GM23338 (cell line): ENCODE measurements at regions not wholly inside any gene's neighbourhood (a gene's known extent, or its start where the extent isn't known, plus 50 kb on each side); places are given as distances from the start of the nearest gene placed in this dataset.

Experiments
- ATAC-seq: fragments of 200-7000 bp; cut with Tn5 transposase; 3 replicates; pipeline ENCODE4 v1.9.1; 2020
- DNase-seq: peaks from one replicate; pipeline ENCODE4 v3.0.0-alpha.2; 2015; ENCODE audit warnings: low spot score
- H2AFZ ChIP-seq: fragments of 200-600 bp; sonication (generic); 2 replicates; pipeline ENCODE4 v1.8.0; 2016; ENCODE audit warnings: antibody characterized with exemption, mild to moderate bottlenecking, moderate library complexity
- H3F3A ChIP-seq: fragments of 200-600 bp; sonication (generic); replicated peaks from 2 replicates; pipeline ENCODE4 v1.8.0; 2017; ENCODE audit warnings: antibody characterized with exemption, mixed run types, low read depth
- H3K27ac ChIP-seq: fragments of 200-600 bp; sonication (generic); 2 replicates; pipeline ENCODE4 v1.6.1; 2016; ENCODE audit warnings: low read depth
- H3K27me3 ChIP-seq: fragments of 200-600 bp; sonication (generic); 2 replicates; pipeline ENCODE4 v1.8.0; 2016; ENCODE audit warnings: mild to moderate bottlenecking, mixed run types, moderate library complexity; ENCODE audit not compliant: insufficient read depth
- H3K36me3 ChIP-seq: fragments of 200-600 bp; sonication (generic); 2 replicates; pipeline ENCODE4 v1.8.0; 2016; ENCODE audit warnings: mild to moderate bottlenecking; ENCODE audit not compliant: insufficient read depth
- H3K4me1 ChIP-seq: fragments of 200-600 bp; sonication (generic); 2 replicates; pipeline ENCODE4 v1.8.0; 2016; ENCODE audit warnings: mild to moderate bottlenecking, moderate library complexity; ENCODE audit not compliant: insufficient read depth
- H3K4me2 ChIP-seq: fragments of 200-600 bp; sonication (generic); 2 replicates; pipeline ENCODE4 v1.7.1; 2017; ENCODE audit warnings: mixed run types
- H3K4me3 ChIP-seq: fragments of 200-600 bp; sonication (generic); 2 replicates; pipeline ENCODE4 v1.6.1; 2016; ENCODE audit warnings: mixed run types
- H3K79me2 ChIP-seq: fragments of 200-600 bp; sonication (generic); replicated peaks from 2 replicates; pipeline ENCODE4 v1.8.0; 2017; ENCODE audit warnings: mild to moderate bottlenecking; ENCODE audit not compliant: insufficient read depth
- H3K9me2 ChIP-seq: fragments of 200-600 bp; sonication (generic); 2 replicates; pipeline ENCODE4 v1.8.0; 2017; ENCODE audit not compliant: insufficient read depth
- H4K20me1 ChIP-seq: fragments of 200-600 bp; sonication (generic); replicated peaks from 2 replicates; pipeline ENCODE4 v1.8.0; 2017; ENCODE audit warnings: mild to moderate bottlenecking; ENCODE audit not compliant: insufficient read depth
- H3K27ac Mint-ChIP-seq: 2 replicates; pipeline ENCODE4 v1.8.0; 2020; ENCODE audit warnings: inconsistent platforms, mild to moderate bottlenecking, moderate library complexity, mixed read lengths
- H3K27me3 Mint-ChIP-seq: 3 replicates; pipeline ENCODE4 v1.8.0; 2022; ENCODE audit warnings: low read depth, mild to moderate bottlenecking, moderate library complexity, mixed read lengths, inconsistent platforms; ENCODE audit not compliant: insufficient read depth, poor library complexity
- H3K36me3 Mint-ChIP-seq: 3 replicates; pipeline ENCODE4 v1.8.0; 2021; ENCODE audit warnings: low read depth, mild to moderate bottlenecking, inconsistent platforms, moderate library complexity, mixed read lengths
- H3K4me1 Mint-ChIP-seq: 3 replicates; pipeline ENCODE4 v1.8.0; 2020; ENCODE audit warnings: mild to moderate bottlenecking, inconsistent platforms, mixed read lengths
- H3K4me3 Mint-ChIP-seq: 3 replicates; pipeline ENCODE4 v1.8.0; 2021; ENCODE audit warnings: moderate library complexity, mild to moderate bottlenecking, inconsistent platforms, mixed read lengths
- H3K9me3 Mint-ChIP-seq: 3 replicates; pipeline ENCODE4 v1.8.0; 2020; ENCODE audit warnings: moderate library complexity, mild to moderate bottlenecking, inconsistent platforms, mixed read lengths
- CREB1 ChIP-seq: fragments of 250-450 bp; sonication (Bioruptor Pico); IDR thresholded peaks from 2 replicates; pipeline ENCODE4 v1.5.0; 2020; ENCODE audit warnings: low read depth, mild to moderate bottlenecking, moderate library complexity
- CTCF ChIP-seq, 2 experiments: fragments of 200-600 bp in 1 of 2; sonication (generic) in 1 of 2; conservative IDR thresholded peaks; 2 replicates each; pipeline versions ENCODE4 v1.5.1 to v1.6.1; 2016 to 2017; ENCODE audit warnings: antibody characterized with exemption in 2 of 2, low read depth in 2 of 2, mild to moderate bottlenecking in 2 of 2, moderate library complexity in 1 of 2
- ETS1 ChIP-seq: IDR thresholded peaks from 2 replicates; pipeline ENCODE4 v1.6.1; 2016; ENCODE audit warnings: antibody characterized with exemption
- EZH2 ChIP-seq: fragments of 200-600 bp; sonication (generic); IDR thresholded peaks from one replicate; pipeline ENCODE4 v1.8.0; 2017; ENCODE audit warnings: antibody characterized with exemption, mild to moderate bottlenecking, low read depth; ENCODE audit not compliant: unreplicated experiment
- EZH2phosphoT487 ChIP-seq: fragments of 200-600 bp; sonication (generic); IDR thresholded peaks from one replicate; pipeline ENCODE4 v1.8.1; 2018; ENCODE audit warnings: antibody characterized with exemption; ENCODE audit not compliant: unreplicated experiment
- JUNB ChIP-seq: IDR thresholded peaks from one replicate; pipeline ENCODE4 v1.6.1; 2016; ENCODE audit warnings: antibody characterized with exemption; ENCODE audit not compliant: unreplicated experiment
- NANOG ChIP-seq: IDR thresholded peaks from 2 replicates; pipeline ENCODE4 v1.6.1; 2016; ENCODE audit warnings: antibody characterized with exemption, borderline replicate concordance
- POLR2AphosphoS5 ChIP-seq: IDR thresholded peaks from 2 replicates; pipeline ENCODE4 v1.6.1; 2016; ENCODE audit warnings: antibody characterized with exemption, low read depth
- REST ChIP-seq: IDR thresholded peaks from one replicate; pipeline ENCODE4 v1.6.1; 2018; ENCODE audit warnings: antibody characterized with exemption; ENCODE audit not compliant: unreplicated experiment
- STAT1 ChIP-seq: IDR thresholded peaks from one replicate; pipeline ENCODE4 v1.6.1; 2016; ENCODE audit warnings: antibody characterized with exemption; ENCODE audit not compliant: unreplicated experiment
- ZNF114 ChIP-seq: fragments of 250-450 bp; sonication (Bioruptor Pico); IDR thresholded peaks from 2 replicates; pipeline ENCODE4 v1.5.0; 2020; ENCODE audit warnings: mild to moderate bottlenecking, moderate library complexity
- ZNF331 ChIP-seq: fragments of 250-450 bp; sonication (Bioruptor Pico); IDR thresholded peaks from 2 replicates; pipeline ENCODE4 v1.5.0; 2020; ENCODE audit warnings: low read depth, mild to moderate bottlenecking, moderate library complexity
- ZNF462 ChIP-seq: fragments of 250-450 bp; sonication (Bioruptor Pico); IDR thresholded peaks from 2 replicates; pipeline ENCODE4 v1.5.0; 2020; ENCODE audit warnings: mild to moderate bottlenecking, moderate library complexity

DNA sequence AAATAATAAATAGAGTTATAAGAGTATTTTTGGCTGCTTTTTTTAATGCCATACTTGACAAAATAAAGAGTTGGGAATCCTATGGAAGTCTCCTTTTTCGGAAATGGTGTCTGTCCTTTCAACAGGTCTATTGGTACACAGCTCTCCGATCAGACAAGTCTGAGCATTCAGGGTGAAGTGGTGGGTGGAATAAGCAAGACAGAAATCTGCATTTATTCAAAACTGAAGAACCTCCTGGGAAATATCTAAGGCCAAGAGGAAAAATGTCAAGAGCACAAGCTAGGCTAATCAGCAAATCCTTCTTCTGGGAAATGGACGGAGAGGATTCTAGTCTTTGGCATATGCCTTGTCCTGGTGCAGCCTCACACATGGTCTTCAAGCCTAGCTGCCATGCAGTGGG, 309.0 kb downstream of the CENPC start:
- Histone ChIP-seq H3K36me3 (no peaks in the 10 kb centered on the region), H3K4me1 (no peaks in the 10 kb centered on the region), H4K20me1 (no peaks in the 10 kb centered on the region), H3K27me3 (no peaks in the 10 kb centered on the region), H2AFZ (no peak overlapping the region), H3K4me2 (no peak overlapping the region), H3K27ac (no peak overlapping the region), H3K79me2 (no peaks in the 10 kb centered on the region), H3K9me2 (no peaks in the 10 kb centered on the region; the same call in 1 of the 2 replicates), H3K4me3 (no peak overlapping the region), H3F3A (no peaks in the 10 kb centered on the region)
- ATAC-seq (no peak), DNase-seq (no peak)
- Mint-ChIP-seq H3K27me3 (peaks cover 2% of the 10 kb centered on the region), H3K36me3 (no peaks in the 10 kb centered on the region), H3K4me3 (no peak overlapping the region), H3K4me1 (no peaks in the 10 kb centered on the region), H3K27ac (no peak overlapping the region), H3K9me3 (no peaks in the 10 kb centered on the region)
- TF ChIP-seq ZNF462 (CRISPR knock-in tag) (no peak), EZH2phosphoT487 (no peak), JUNB (no peak), ZNF331 (CRISPR knock-in tag) (no peak), NANOG (no peak), CREB1 (CRISPR knock-in tag) (no peak), ZNF114 (CRISPR knock-in tag) (no peak), POLR2AphosphoS5 (no peak), CTCF (conservative IDR thresholded peaks at IDR 0.05; ENCODE audit: low read depth in 2 of 2) (no peak), EZH2 (no peak), REST (no peak), STAT1 (no peak), ETS1 (no peak)
